ENCODE measurements at regions not wholly inside any gene's neighbourhood (a gene's known extent, or its start where the extent isn't known, plus 50 kb on each side); places are given as distances from the start of the nearest gene placed in this dataset.

- TF ChIP-seq, protein P1, sequence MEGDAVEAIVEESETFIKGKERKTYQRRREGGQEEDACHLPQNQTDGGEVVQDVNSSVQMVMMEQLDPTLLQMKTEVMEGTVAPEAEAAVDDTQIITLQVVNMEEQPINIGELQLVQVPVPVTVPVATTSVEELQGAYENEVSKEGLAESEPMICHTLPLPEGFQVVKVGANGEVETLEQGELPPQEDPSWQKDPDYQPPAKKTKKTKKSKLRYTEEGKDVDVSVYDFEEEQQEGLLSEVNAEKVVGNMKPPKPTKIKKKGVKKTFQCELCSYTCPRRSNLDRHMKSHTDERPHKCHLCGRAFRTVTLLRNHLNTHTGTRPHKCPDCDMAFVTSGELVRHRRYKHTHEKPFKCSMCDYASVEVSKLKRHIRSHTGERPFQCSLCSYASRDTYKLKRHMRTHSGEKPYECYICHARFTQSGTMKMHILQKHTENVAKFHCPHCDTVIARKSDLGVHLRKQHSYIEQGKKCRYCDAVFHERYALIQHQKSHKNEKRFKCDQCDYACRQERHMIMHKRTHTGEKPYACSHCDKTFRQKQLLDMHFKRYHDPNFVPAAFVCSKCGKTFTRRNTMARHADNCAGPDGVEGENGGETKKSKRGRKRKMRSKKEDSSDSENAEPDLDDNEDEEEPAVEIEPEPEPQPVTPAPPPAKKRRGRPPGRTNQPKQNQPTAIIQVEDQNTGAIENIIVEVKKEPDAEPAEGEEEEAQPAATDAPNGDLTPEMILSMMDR (IDR thresholded peaks at IDR 0.05 in 2 of 3, conservative IDR thresholded peaks at IDR 0.05 in 1 of 3; ENCODE audit: borderline replicate concordance in 1 of 3, insufficient read depth in 1 of 3, low read depth in 2 of 3, low read length in 2 of 3) = no peak
- TF ChIP-seq CEBPB (IDR thresholded peaks at IDR 0.05; ENCODE audit: low read depth) (no peak), FOSL1 (IDR thresholded peaks at IDR 0.05; ENCODE audit: low read depth) (no peak), CBX3 (IDR thresholded peaks at IDR 0.05; ENCODE audit: low read depth) (no peak)
These were observed 191.1 kb upstream of the PIK3R1 start (continued) for GRCh38 chr5:68024426-68024825.

DNA sequence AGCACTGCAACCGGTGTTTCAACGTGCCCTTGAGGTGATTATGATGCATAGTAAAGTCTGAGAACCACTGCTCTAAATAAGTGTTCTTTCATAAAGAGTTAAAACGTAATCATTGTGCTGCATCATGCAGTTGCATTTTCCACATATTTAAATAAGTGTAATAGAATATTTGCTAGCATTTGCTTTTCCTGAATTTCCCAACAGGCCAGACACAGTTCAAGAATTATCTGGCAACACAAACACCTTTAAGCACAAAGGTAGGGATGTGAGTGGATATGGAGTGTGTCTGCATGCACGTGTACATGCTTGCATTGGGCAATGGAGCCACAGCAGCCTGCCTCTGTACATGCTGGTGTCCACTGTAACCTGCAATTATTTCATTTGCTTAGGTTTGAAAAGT, 193.6 kb upstream of the PIK3R1 start:
- Histone ChIP-seq H3K4me3 (replicated peaks in 1 of 2; ENCODE audit: low read depth in 1 of 2, low read length in 2 of 2) (no peak overlapping the region), H3K36me3 (ENCODE audit: control insufficient read depth in 1 of 2, insufficient read depth in 2 of 2, low read length in 2 of 2) (no peaks in the 10 kb centered on the region; a peak in 1 of 4 replicates), H4K20me1 (ENCODE audit: insufficient read depth) (no peaks in the 10 kb centered on the region), H3K9me3 (ENCODE audit: control insufficient read depth in 1 of 2, insufficient read depth in 1 of 2, low read depth in 1 of 2, low read length in 2 of 2) (no peaks in the 10 kb centered on the region), H2AFZ (ENCODE audit: low read depth, low read length, poor library complexity, severe bottlenecking) (no peak overlapping the region), H3K9me2 (ENCODE audit: insufficient read depth) (no peaks in the 10 kb centered on the region), H3K4me1 (ENCODE audit: control insufficient read depth in 1 of 2, insufficient read depth in 2 of 2, low read length in 2 of 2) (no peaks in the 10 kb centered on the region), H3K4me2 (ENCODE audit: low read length) (no peak overlapping the region), H3K27ac (ENCODE audit: low read depth, low read length) (no peak overlapping the region), H3K9ac (ENCODE audit: low read length) (no peak overlapping the region), H3K27me3 (ENCODE audit: insufficient read depth, low read length) (no peaks in the 10 kb centered on the region), H3K79me2 (ENCODE audit: insufficient read depth, low read length) (no peaks in the 10 kb centered on the region)
- intact Hi-C loops (cut with micrococcal nuclease) = no loop called here
- no peak for TF ChIP-seq JUND (IDR thresholded peaks at IDR 0.05)
- TF ChIP-seq ATF3 (IDR thresholded peaks at IDR 0.05) = no peak
- TF ChIP-seq REST (IDR thresholded peaks at IDR 0.05; ENCODE audit: low read depth) = no peak
- TF ChIP-seq EZH2 (IDR thresholded peaks at IDR 0.05) = no peak
- TF ChIP-seq YY1 (IDR thresholded peaks at IDR 0.05; ENCODE audit: extremely low read depth, insufficient replicate concordance, low read depth, low read length) = no peak
- ChIA-PET CTCF (no interaction called here), RAD21 (ENCODE audit: low non-redundant PET in 1 of 2, low total read pairs in 2 of 2, uncharacterized antibody in 2 of 2, unreplicated experiment in 2 of 2) (no interaction called here), POLR2A (no interaction called here)
- ATAC-seq (no peak), DNase-seq (ENCODE audit: low read depth, low spot score) (no peak)
- no TSS peak for BruUV-seq (replicated peaks)
